OCI-LY7 (cell line): ENCODE measurements at regions not wholly inside any gene's neighbourhood (a gene's known extent, or its start where the extent isn't known, plus 50 kb on each side); places are given as distances from the start of the nearest gene placed in this dataset.
"Not testable (repeated sequence)": the region's sequence is repeated elsewhere in the genome, so short reads cannot be mapped to it uniquely, and the experiment has no call there.

ENCODE experiments used
- BruUV-seq: library from RNA; stranded (reverse); fragments of 400-500 nt; replicated peaks from 2 replicates; lab custom pipeline; 2021; lab: Mats Ljungman, UMichigan
- CTCF ChIA-PET: fragments of 300-600 bp; sonication (Branson Sonifier 250); formaldehyde crosslinking; loops from one replicate; lab custom pipeline; 2022; ENCODE audit warnings: antibody characterized with exemption; ENCODE audit not compliant: unreplicated experiment; lab: Charles Lee
- POLR2A ChIA-PET: fragments of 300-600 bp; sonication (Branson Sonifier 250); formaldehyde crosslinking; loops from one replicate; lab custom pipeline; 2022; ENCODE audit warnings: antibody characterized with exemption; lab: Charles Lee
- DNase-seq: peaks from one replicate; pipeline ENCODE4 v3.0.0-alpha.2; 2015; ENCODE audit warnings: low spot score
- H2AFZ ChIP-seq: fragments of 200-600 bp; sonication (generic), shearing (Covaris generic); 2 replicates; pipeline ENCODE4 v1.6.1; 2014; ENCODE audit warnings: mild to moderate bottlenecking, antibody characterized with exemption, low read length, moderate library complexity
- H3K27ac ChIP-seq: fragments of 200-600 bp; sonication (generic); 2 replicates; pipeline ENCODE4 v1.5.1; 2014; ENCODE audit warnings: mixed run types, low read depth, mild to moderate bottlenecking, moderate library complexity, low read length, inconsistent platforms; ENCODE audit not compliant: poor library complexity, severe bottlenecking
- H3K36me3 ChIP-seq: fragments of 200-600 bp; sonication (generic); 2 replicates; pipeline ENCODE4 v1.6.1; 2014; ENCODE audit warnings: mild to moderate bottlenecking, antibody characterized with exemption, low read length, moderate library complexity, mixed read lengths; ENCODE audit not compliant: insufficient read depth
- H3K4me1 ChIP-seq: fragments of 200-600 bp; sonication (generic); 2 replicates; pipeline ENCODE4 v1.5.1; 2014; ENCODE audit warnings: mild to moderate bottlenecking, low read length; ENCODE audit not compliant: insufficient read depth, poor library complexity, severe bottlenecking
- H3K4me2 ChIP-seq: fragments of 200-600 bp; sonication (generic); 2 replicates; pipeline ENCODE4 v1.6.1; 2014; ENCODE audit warnings: mild to moderate bottlenecking, low read length
- H3K4me3 ChIP-seq: fragments of 200-600 bp; sonication (generic); 2 replicates; pipeline ENCODE4 v1.5.1; 2014; ENCODE audit warnings: mild to moderate bottlenecking, low read depth, low read length; ENCODE audit not compliant: poor library complexity, severe bottlenecking
- H3K79me2 ChIP-seq: fragments of 200-600 bp; sonication (generic); 2 replicates; pipeline ENCODE4 v1.6.1; 2016; ENCODE audit warnings: low read depth, mild to moderate bottlenecking, low read length, moderate library complexity, mixed read lengths; ENCODE audit not compliant: insufficient read depth
- H3K9me2 ChIP-seq: fragments of 200-600 bp; sonication (generic); 2 replicates; pipeline ENCODE4 v1.6.1; 2016; ENCODE audit warnings: mild to moderate bottlenecking, low read length, mixed read lengths; ENCODE audit not compliant: insufficient read depth
- H3K9me3 ChIP-seq: fragments of 200-600 bp; sonication (generic); 2 replicates; pipeline ENCODE4 v1.6.1; 2014; ENCODE audit warnings: mild to moderate bottlenecking, mixed run types, low read length, mixed read lengths
- H4K20me1 ChIP-seq: fragments of 200-600 bp; sonication (generic); 2 replicates; pipeline ENCODE4 v1.6.1; 2014; ENCODE audit warnings: mild to moderate bottlenecking, antibody characterized with exemption, low read length, moderate library complexity, mixed read lengths; ENCODE audit not compliant: insufficient read depth
- EZH2phosphoT487 ChIP-seq: fragments of 200-600 bp; sonication (generic); IDR thresholded peaks from 2 replicates; pipeline ENCODE4 v1.6.1; 2018; ENCODE audit warnings: low read depth, borderline replicate concordance, mild to moderate bottlenecking, mixed run types, antibody characterized with exemption, low read length, moderate library complexity, mixed read lengths
- intact Hi-C: fragments of 100-400 bp; cut with micrococcal nuclease; formaldehyde crosslinking; loops from one replicate; pipeline ENCODE4 v1.10.0; 2022; ENCODE audit not compliant: unreplicated experiment
- TF ChIP-seq, protein P1 (sequence below): fragments of 200-600 bp; sonication (generic); conservative IDR thresholded peaks from 2 replicates; pipeline ENCODE4 v1.5.1; 2014; ENCODE audit warnings: mild to moderate bottlenecking, antibody characterized with exemption, low read length, moderate library complexity, mixed read lengths

DNA sequence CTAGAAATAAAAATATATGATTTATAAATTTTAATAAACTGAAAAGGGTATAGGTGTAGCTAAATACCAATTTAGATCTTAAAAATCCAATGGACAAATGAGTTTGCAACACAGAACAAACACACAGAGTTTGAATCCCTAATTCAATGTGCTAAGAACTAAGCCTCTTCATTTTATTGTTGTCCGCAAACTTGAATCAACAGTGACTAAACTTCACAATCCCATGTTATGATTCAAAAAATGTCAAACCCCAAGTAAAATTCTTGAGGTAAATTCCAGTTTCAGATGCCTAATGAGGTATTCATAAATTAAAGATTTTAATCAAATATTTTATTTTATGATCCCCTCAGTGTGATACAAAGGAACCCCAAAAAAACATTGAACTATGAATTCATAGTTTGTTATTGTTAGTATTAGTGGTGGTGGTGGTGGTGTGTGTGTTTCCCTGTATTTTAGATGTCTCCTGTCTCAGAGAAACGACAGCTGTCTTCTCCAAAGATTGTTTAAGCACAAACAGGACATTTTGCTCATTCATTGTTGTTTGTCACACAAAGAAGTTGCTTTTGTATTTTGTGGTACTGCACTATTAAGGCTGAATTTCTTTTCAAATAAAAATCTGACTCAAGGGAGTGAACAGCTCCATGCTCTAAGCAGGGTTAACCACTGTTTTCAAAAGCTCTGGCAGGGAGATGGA, 259.8 kb downstream of the OSR1 start:
- ChIA-PET CTCF (no interaction called here), POLR2A (interaction anchor here (0.6 kb wide), 1 partner anchor 292 kb away, joined by 6 read pairs; no protein-coding TSS in a partner anchor)
- BruUV-seq, result no TSS peak
- no peak for DNase-seq
- Histone ChIP-seq H3K9me2 (no peaks in the 10 kb centered on the region), H3K27ac (no peak overlapping the region), H3K9me3 (no peaks in the 10 kb centered on the region), H3K4me1 (no peaks in the 10 kb centered on the region), H2AFZ (no peak overlapping the region), H3K36me3 (no peaks in the 10 kb centered on the region), H3K79me2 (no peaks in the 10 kb centered on the region), H4K20me1 (no peaks in the 10 kb centered on the region), H3K4me2 (no peak overlapping the region), H3K4me3 (no peak overlapping the region)
- TF ChIP-seq, protein P1, sequence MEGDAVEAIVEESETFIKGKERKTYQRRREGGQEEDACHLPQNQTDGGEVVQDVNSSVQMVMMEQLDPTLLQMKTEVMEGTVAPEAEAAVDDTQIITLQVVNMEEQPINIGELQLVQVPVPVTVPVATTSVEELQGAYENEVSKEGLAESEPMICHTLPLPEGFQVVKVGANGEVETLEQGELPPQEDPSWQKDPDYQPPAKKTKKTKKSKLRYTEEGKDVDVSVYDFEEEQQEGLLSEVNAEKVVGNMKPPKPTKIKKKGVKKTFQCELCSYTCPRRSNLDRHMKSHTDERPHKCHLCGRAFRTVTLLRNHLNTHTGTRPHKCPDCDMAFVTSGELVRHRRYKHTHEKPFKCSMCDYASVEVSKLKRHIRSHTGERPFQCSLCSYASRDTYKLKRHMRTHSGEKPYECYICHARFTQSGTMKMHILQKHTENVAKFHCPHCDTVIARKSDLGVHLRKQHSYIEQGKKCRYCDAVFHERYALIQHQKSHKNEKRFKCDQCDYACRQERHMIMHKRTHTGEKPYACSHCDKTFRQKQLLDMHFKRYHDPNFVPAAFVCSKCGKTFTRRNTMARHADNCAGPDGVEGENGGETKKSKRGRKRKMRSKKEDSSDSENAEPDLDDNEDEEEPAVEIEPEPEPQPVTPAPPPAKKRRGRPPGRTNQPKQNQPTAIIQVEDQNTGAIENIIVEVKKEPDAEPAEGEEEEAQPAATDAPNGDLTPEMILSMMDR, result no peak
- no peak for TF ChIP-seq EZH2phosphoT487
- intact Hi-C loops, result no loop called here

DNA sequence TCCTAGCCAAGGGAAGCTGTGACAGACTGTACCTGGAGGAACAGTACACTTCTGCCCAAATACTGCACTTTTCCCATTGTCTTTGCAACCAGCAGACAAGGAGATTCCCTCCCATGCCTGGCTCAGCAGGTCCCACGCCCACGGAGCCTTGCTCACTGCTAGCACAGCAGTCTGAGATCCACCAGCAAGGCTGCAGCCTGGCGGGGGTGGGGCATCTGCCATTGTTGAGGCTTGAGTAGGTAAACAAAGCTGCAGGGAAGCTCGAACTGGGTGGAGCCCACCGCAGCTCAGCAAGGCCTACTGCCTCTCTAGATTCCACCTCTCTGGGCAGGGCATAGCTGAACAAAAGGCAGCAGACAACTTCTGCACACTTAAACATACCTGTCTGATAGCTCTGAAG, 268.9 kb downstream of the OSR1 start:
- H3K36me3 ChIP-seq, POLR2A ChIA-PET, H2AFZ ChIP-seq, DNase-seq, H3K4me2 ChIP-seq, H3K79me2 ChIP-seq, BruUV-seq, H3K4me1 ChIP-seq, CTCF ChIA-PET, H3K9me2 ChIP-seq, H3K27ac ChIP-seq, intact Hi-C loops, H4K20me1 ChIP-seq, H3K4me3 ChIP-seq, H3K9me3 ChIP-seq: not testable (repeated sequence)

DNA sequence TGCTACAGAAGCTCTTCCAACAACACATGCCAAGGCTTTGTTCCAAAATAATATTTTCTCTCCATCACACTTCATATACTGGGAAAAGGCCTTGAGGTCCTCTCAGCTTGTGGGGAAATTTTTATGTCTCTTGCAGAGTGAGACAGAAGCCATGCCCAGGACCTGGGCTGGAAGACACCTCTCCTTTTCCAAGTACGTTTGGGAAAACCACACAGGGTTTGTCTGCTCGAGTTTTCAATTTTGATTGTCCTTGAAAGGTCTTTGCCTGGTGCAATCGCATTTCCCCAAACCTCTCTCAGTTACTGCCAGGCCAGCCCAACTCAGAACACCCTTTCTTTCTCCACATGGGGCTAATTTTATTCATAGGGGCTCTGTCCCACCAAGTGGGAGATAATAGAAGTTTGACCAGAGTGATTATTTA, 272.2 kb downstream of the OSR1 start:
- H3K27ac ChIP-seq, result no peak overlapping the region
- no peak for DNase-seq
- CTCF ChIA-PET, result no interaction called here

More for the DNA sequence above, 272.2 kb downstream of the OSR1 start:
- intact Hi-C loops, result no loop called here
- H3K9me2 ChIP-seq, result no peaks in the 10 kb centered on the region
- no peak overlapping the region for H2AFZ ChIP-seq
- no peaks in the 10 kb centered on the region for H3K79me2 ChIP-seq
- H3K4me1 ChIP-seq, result no peaks in the 10 kb centered on the region
- H3K36me3 ChIP-seq, result no peaks in the 10 kb centered on the region
- H3K9me3 ChIP-seq, result no peaks in the 10 kb centered on the region
- TF ChIP-seq, protein P1, result no peak
- no peak for TF ChIP-seq EZH2phosphoT487
- no peak overlapping the region for H3K4me3 ChIP-seq
- no peak overlapping the region for H3K4me2 ChIP-seq
- no TSS peak for BruUV-seq
- H4K20me1 ChIP-seq, result no peaks in the 10 kb centered on the region
- POLR2A ChIA-PET, result no interaction called here
